ENCODE measurements at regions not wholly inside any gene's neighbourhood (a gene's known extent, or its start where the extent isn't known, plus 50 kb on each side); places are given as distances from the start of the nearest gene placed in this dataset.

- ChIA-PET POLR2A (interaction anchor here (0.9 kb wide), 1 partner anchor 10 kb away, joined by 5 read pairs; no protein-coding TSS in a partner anchor), CTCF (interaction anchor here (0.6 to 3.0 kb wide), 29 partner anchors 9 to 1478 kb away, joined by 3 to 18 read pairs (median 5); partner anchors contain the start of gene PRELID2)
- Histone ChIP-seq H3K9me3 (ENCODE audit: control insufficient read depth, insufficient read depth, low read length) (no peaks in the 10 kb centered on the region), H3K27ac (ENCODE audit: low read depth, low read length) (no peak overlapping the region), H3K4me3 (ENCODE audit: low read depth, low read length) (no peak overlapping the region), H3K27me3 (ENCODE audit: control insufficient read depth, insufficient read depth, low read length) (no peaks in the 10 kb centered on the region)
- no peak for DNase-seq (ENCODE audit: low read depth, low spot score)
- no peak for TF ChIP-seq CTCF (IDR thresholded peaks at IDR 0.05; ENCODE audit: low read depth, low read length)
Observed at GRCh38 chr5:145682197-145682899, 152.8 kb downstream of the PRELID2 start.

- Histone ChIP-seq H3K4me3 (ENCODE audit: low read depth, low read length) (no peak overlapping the region), H3K9me3 (ENCODE audit: control insufficient read depth, insufficient read depth, low read length) (no peaks in the 10 kb centered on the region), H3K27ac (ENCODE audit: low read depth, low read length) (no peak overlapping the region), H3K27me3 (ENCODE audit: control insufficient read depth, insufficient read depth, low read length) (no peaks in the 10 kb centered on the region)
- DNase-seq (ENCODE audit: low read depth, low spot score) = peak; percentile 20
- TF ChIP-seq CTCF (IDR thresholded peaks at IDR 0.05; ENCODE audit: low read depth, low read length) = peak; percentile 85
- POLR2A ChIA-PET = interaction anchor here (0.9 kb wide), 1 partner anchor 9 kb away, joined by 5 read pairs; no protein-coding TSS in a partner anchor
- CTCF ChIA-PET = interaction anchor here (0.5 to 3.0 kb wide), 26 partner anchors 10 to 1478 kb away, joined by 3 to 18 read pairs (median 5); partner anchors contain the start of gene PRELID2
Observed at GRCh38 chr5:145681686-145682085, 153.5 kb downstream of the PRELID2 start.

GRCh38 chr5:145681216-145681615 lies 153.9 kb downstream of the PRELID2 start:
- DNase-seq (ENCODE audit: low read depth, low spot score) = no peak
- POLR2A ChIA-PET = no interaction called here
- CTCF ChIA-PET = interaction anchor here (0.5 to 3.0 kb wide), 25 partner anchors 9 to 1477 kb away, joined by 3 to 18 read pairs (median 5); partner anchors contain the start of gene PRELID2
- TF ChIP-seq CTCF (IDR thresholded peaks at IDR 0.05; ENCODE audit: low read depth, low read length) = no peak
- no peak overlapping the region for H3K27ac ChIP-seq (ENCODE audit: low read depth, low read length)
- no peak overlapping the region for H3K4me3 ChIP-seq (ENCODE audit: low read depth, low read length)
- H3K27me3 ChIP-seq (ENCODE audit: control insufficient read depth, insufficient read depth, low read length) = no peaks in the 10 kb centered on the region
- no peaks in the 10 kb centered on the region for H3K9me3 ChIP-seq (ENCODE audit: control insufficient read depth, insufficient read depth, low read length)

- POLR2A ChIA-PET = no interaction called here
- no peaks in the 10 kb centered on the region for H3K27me3 ChIP-seq (ENCODE audit: control insufficient read depth, insufficient read depth, low read length)
- no peak for TF ChIP-seq CTCF (IDR thresholded peaks at IDR 0.05; ENCODE audit: low read depth, low read length)
- H3K4me3 ChIP-seq (ENCODE audit: low read depth, low read length) = no peak overlapping the region
- H3K27ac ChIP-seq (ENCODE audit: low read depth, low read length) = no peak overlapping the region
- no peaks in the 10 kb centered on the region for H3K9me3 ChIP-seq (ENCODE audit: control insufficient read depth, insufficient read depth, low read length)
- CTCF ChIA-PET = interaction anchor here (1.1 to 3.0 kb wide), 14 partner anchors 12 to 370 kb away, joined by 3 to 18 read pairs (median 9); no protein-coding TSS in a partner anchor
- no peak for DNase-seq (ENCODE audit: low read depth, low spot score)
Observed at GRCh38 chr5:145680767-145681166, 154.4 kb downstream of the PRELID2 start.

- no peak for DNase-seq (ENCODE audit: low read depth, low spot score)
- H3K9me3 ChIP-seq (ENCODE audit: control insufficient read depth, insufficient read depth, low read length) = no peaks in the 10 kb centered on the region
- TF ChIP-seq CTCF (IDR thresholded peaks at IDR 0.05; ENCODE audit: low read depth, low read length) = 0 out of 2 replicates have a peak, but pooled peaks have one; percentile 11
- no peak overlapping the region for H3K4me3 ChIP-seq (ENCODE audit: low read depth, low read length)
- H3K27me3 ChIP-seq (ENCODE audit: control insufficient read depth, insufficient read depth, low read length) = no peaks in the 10 kb centered on the region
- no peak overlapping the region for H3K27ac ChIP-seq (ENCODE audit: low read depth, low read length)
- ChIA-PET CTCF (interaction anchor here (0.6 to 3.0 kb wide), 10 partner anchors 16 to 1476 kb away, joined by 3 to 15 read pairs (median 4); no protein-coding TSS in a partner anchor), POLR2A (no interaction called here)
Observed at GRCh38 chr5:145680169-145680568, 155.0 kb downstream of the PRELID2 start.

Measured in AG04450 (cell line).